ENCODE measurements at regions not wholly inside any gene's neighbourhood (a gene's known extent, or its start where the extent isn't known, plus 50 kb on each side); places are given as distances from the start of the nearest gene placed in this dataset.
"Not testable (repeated sequence)": the region's sequence is repeated elsewhere in the genome, so short reads cannot be mapped to it uniquely, and the experiment has no call there.

DNA sequence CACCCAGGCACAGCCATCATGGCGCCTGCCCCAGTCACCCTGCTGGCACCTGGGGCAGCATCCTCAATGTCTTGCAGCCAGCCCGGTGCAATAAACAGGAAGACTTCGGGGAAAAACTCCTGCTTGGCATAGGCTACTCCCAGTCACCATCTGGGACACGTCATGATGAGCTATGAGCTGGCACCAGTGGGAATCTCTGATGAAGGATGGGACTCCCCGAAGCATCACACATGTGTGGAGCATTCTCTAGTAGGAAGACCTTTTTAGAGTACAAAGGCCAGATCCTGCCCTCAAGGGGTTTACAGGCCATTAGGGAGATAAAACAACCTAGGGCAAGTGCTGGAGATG is 208.0 kb upstream of the IRF2BP2 start:
- TF ChIP-seq, protein P1, sequence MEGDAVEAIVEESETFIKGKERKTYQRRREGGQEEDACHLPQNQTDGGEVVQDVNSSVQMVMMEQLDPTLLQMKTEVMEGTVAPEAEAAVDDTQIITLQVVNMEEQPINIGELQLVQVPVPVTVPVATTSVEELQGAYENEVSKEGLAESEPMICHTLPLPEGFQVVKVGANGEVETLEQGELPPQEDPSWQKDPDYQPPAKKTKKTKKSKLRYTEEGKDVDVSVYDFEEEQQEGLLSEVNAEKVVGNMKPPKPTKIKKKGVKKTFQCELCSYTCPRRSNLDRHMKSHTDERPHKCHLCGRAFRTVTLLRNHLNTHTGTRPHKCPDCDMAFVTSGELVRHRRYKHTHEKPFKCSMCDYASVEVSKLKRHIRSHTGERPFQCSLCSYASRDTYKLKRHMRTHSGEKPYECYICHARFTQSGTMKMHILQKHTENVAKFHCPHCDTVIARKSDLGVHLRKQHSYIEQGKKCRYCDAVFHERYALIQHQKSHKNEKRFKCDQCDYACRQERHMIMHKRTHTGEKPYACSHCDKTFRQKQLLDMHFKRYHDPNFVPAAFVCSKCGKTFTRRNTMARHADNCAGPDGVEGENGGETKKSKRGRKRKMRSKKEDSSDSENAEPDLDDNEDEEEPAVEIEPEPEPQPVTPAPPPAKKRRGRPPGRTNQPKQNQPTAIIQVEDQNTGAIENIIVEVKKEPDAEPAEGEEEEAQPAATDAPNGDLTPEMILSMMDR (IDR thresholded peaks at IDR 0.05): not testable (repeated sequence)
- not testable (repeated sequence) for TF ChIP-seq POLR2A (IDR thresholded peaks at IDR 0.05)
